GM19238 (cell line): ENCODE measurements at regions not wholly inside any gene's neighbourhood (a gene's known extent, or its start where the extent isn't known, plus 50 kb on each side); places are given as distances from the start of the nearest gene placed in this dataset.

ENCODE experiments used
- DNase-seq: peaks from one replicate; pipeline ENCODE4 v3.0.0; 2011; ENCODE audit warnings: low spot score; ENCODE audit not compliant: insufficient read length

DNA sequence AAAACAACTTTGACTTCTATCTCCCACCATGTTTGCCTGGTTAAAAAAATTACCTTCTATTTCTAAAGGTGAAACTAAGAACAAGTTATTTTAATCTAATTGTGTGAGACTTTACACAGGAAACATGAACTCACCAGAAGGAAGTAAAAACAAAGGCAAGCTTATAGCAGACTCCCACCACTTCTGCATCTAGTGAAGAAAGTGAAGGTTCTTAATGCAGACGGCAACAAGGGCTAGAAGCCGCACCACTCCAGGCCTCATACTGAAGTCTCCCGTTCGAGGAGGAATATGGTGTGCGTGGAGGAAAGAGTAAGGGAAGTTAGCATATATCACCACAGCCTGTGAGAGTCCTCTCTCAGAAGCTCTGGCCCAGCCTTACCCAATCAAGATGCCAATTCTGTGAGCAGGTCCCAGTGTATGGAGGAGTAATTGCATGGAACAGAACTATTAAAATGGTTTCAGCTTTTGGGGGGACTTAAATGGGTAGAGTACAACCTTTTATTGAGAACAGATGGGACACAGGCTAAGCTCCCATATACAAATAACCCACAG lies 958.7 kb downstream of the BCL11A start:
- no peak for DNase-seq

GRCh38 chr2:59590798-59591197 lies 962.7 kb downstream of the BCL11A start:
- no peak for DNase-seq

DNA sequence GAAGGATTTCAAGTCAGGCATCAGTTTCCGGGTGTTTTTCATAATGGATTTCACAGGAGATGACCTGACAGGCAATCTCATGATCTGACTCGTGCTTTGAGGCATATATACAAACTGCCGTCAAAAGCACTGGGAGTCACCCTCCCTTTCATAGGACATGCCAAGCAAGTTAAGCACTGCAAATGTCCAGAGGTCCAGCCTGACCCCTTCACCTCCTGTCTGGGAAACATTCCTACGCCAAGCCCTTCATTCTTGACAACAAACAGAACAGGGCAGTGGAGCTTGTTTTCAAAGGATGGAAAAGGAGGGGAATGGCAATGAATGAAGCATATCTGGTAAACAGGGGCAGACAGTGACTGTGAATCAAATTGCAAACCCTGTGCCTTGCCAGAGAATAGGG lies 963.6 kb downstream of the BCL11A start:
- no peak for DNase-seq

DNA sequence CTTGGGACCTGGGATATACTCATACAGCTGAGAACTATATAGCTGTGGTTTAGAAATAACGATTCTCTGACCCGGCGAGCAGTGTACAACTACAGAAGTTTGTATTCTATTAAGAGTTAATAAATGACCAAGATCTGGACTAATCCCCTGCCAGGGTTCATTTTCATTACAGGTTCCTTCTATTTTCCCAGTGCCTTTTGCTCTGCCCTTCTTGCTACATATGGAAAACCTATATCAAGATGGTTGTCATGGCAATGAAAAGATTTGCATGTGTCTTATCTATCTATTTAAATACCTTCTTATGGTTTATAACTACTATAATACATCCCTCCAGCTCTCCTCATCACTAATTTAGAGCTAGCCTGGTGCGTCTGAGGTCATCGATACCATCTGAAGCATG lies 965.2 kb downstream of the BCL11A start:
- no peak for DNase-seq

GRCh38 chr2:59586176-59586575 lies 967.3 kb downstream of the BCL11A start:
- DNase-seq: no peak

DNA sequence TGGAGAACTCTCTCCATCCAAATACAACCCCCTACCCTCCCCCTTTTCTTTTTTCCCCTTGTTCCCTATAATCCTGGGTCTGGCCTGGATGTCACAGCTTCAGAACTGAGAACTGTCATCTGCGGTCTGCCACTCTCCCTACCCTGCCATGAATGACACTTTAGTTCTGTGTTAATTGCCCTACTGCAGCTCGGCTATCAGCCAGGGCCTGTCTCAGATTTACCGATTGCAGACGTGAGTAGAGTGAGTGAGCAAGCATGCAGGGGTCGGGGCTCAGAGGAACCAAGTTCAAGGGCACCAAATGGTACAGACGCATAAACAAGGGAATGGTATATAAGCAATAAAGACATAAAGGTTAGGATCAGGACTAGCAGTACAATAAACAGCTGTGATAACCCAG lies 967.8 kb downstream of the BCL11A start:
- no peak for DNase-seq

DNA sequence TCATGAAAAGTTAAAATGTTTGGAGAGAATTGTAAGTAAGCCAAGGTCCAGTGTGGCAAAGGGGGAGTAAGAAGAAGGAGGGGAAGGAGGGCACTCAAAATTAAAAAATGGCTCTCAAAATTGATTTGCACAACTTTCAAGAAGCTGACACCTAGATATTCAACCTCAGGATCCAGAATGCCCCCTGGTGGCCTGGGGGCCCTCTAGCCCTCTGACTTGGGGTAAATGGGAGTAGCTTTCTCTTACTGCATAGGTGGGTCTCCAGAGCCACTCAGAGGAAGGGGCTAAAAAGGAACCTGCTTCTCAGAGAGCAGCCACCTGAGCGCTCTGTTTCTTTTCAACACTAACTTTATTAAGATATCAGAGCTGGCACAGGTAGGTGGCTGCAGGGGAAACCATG lies 968.5 kb downstream of the BCL11A start:
- DNase-seq: no peak

DNA sequence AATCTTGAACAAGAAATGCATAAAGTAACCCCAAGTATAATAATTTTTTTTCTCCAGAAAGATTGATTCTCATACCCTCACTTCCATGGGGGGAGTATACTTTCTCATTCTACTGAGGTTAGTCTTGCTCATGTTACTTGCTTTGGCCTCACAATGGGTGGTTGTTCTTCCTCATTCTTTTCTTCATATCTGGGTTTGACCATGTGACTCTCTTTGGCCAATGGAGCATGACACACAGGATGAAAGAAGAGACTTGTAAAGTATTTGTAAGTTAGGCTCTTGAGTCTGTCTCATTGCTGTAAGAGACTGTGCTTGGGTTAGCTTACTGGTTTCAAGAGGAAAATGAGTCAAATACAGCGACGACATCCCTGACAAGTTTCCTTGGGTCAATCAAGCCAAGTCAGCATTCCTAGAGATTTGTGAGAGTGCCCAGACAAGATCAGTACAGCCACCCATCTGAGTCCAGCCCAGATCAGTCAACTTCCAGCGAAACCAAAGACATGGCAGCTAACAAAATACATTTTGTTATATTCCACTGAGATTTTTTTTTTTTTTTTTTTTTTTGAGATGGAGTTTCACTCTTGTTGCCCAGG lies 970.2 kb downstream of the BCL11A start:
- DNase-seq: no peak

GRCh38 chr2:59578349-59578748 lies 975.1 kb downstream of the BCL11A start:
- DNase-seq: no peak

DNA sequence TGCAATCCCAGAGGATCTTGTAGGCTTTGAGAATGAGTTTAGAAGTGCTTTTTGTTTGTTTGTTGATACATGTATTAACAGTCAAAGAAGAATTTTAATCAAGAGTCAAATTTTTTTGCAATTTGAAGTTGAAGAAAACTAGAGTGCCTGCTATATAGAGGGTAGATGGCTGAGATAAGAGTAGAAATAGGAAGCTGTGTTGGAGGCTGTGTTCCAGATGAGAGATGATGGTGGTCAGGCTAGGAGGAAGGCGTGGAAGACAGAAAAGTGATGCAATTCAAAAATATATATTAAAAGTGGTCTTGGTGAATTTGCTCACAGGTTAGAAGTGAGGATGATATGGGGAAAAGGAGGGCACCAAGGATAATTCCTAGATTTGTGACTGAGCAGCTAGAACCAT lies 978.3 kb downstream of the BCL11A start:
- no peak for DNase-seq

- no peak for DNase-seq
These were observed 981.2 kb downstream of the BCL11A start for GRCh38 chr2:59572227-59572626.

DNA sequence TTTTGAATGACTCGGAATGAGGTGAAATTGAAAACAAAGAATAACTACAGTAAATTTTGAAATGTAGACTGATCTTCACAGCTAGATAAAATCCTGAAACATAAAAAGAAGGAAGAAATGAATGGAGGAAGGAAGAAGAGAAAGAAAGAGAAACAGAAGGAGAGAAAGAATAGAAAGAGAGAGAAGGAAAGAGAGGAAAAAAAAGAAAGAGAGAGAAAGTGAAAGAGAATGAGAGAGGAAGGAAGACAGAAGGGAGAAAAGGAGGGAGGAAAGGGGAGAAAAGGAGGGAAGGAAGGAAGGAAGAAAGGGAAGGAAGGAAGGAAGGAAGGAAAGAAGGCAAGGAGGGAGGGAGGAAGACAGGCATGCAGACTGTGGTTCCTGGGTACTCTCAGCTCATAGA lies 982.6 kb downstream of the BCL11A start:
- DNase-seq: no peak

DNA sequence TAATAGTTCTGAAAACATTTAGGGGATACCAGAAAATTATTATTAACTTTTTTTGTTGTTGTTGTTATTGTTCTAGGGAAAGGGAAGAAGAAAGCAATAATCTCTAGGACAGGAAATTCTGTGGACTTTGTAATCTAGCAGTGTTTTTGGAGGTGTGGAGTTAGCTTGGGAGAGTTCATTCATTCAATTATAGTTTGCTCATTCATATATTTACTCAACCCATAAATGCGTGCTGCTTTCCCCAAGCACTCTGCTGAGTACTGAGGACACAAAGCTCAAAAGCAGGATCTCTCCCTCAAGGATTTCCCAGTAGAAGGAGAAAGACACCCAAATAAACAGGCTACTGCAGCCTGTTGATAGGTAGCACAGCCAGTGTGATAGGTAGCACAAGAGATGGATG lies 984.3 kb downstream of the BCL11A start:
- no peak for DNase-seq

DNA sequence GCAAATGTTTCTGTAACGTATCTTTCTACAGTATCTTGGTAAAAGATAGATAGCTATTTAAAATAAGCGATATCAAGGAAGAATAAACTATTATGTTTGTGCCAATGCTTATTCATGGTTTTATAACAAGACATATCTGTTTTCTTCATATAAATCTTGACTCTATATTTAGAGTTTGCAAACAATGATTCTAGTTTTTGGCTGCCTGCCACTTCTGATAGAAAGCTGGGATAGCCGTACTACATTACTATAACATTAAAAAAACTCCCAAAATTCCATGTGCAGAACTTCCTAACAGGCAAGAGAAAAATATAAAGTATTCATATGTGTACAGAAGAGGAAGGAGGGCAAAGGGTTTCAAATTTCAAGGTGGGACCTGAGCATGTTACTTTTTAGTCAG lies 985.0 kb downstream of the BCL11A start:
- no peak for DNase-seq

GRCh38 chr2:59567151-59567550 lies 986.3 kb downstream of the BCL11A start:
- DNase-seq: no peak

DNA sequence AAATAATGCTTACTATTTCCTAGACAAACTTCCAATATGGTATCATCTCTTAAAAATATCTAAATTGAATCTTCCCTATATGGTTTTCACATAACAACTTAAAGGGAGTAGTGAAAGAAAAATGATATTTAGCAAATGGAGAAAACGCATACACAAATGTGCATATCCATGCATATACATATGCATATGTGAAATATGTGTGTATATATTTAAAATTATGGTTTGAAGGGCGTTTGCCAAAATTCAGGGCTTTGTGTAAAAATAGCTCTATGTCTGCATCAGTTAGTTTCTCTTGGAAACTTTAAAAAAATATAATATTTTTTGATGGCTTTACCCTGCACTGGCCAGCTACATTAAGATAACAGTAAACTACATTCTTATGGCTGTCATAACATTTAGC lies 986.7 kb downstream of the BCL11A start:
- DNase-seq: no peak

DNA sequence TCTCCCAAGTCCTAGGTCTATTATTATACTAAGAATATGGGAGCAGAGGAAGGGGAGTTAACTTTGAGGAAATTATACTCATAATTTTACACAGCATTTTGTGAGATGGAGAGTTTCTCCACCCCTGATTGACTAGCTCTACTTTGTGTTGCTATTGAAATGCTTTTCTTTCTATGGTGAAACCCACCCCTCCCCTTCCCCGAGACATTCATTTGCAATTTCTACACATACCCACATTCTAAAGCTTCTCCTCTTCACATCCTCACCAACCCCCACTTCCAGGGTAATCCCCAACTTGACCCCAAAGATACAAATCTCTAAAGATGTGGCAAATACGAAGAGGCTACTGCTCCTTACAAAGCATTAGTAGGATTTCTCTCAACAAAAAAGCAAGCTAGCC lies 992.2 kb downstream of the BCL11A start:
- DNase-seq: no peak

- no peak for DNase-seq
These were observed 992.7 kb downstream of the BCL11A start for GRCh38 chr2:59560769-59561168.

GRCh38 chr2:59540864-59541263 lies 1012.6 kb downstream of the BCL11A start:
- no peak for DNase-seq

- no peak for DNase-seq
These were observed 1015.0 kb downstream of the BCL11A start for GRCh38 chr2:59538398-59538911.

DNA sequence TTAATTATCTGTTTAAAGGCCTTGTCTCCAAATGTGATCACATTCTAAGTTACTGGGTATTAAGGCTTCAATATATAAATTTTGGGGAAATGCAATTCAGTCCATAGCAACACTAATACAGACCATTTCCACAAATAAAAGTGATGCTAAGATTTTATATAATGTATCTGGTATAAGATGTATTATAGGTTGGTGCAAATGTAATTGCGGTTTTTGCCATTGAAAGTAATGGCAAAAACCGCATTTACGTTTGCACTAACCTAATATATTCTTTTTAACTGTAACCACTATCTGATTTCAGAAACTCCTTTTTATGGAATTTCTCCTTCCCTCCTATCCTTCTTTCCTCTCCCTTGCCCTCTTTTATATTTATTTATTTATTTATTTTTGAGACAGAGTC lies 1020.6 kb downstream of the BCL11A start:
- DNase-seq: no peak

DNA sequence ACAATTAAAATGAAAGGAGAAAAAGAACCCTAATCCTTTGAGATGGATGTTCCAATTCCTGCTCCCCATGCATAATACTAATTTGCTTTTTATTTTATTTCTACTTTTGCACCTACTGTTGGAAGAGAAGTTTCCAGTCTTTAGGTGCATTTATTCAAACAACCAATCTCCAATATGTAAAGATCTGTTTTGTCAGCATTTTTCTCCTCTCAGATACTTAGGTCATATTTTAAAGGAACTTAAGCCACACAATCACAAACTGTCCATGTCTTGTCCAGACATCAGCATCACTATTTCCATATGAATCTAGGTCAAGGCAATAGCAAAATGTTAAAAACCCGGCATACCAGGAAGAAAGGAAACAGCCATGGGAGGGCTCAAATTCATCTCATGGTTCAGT lies 1023.2 kb downstream of the BCL11A start:
- DNase-seq: no peak

- no peak for DNase-seq
These were observed 1023.7 kb downstream of the BCL11A start for GRCh38 chr2:59529726-59530125.

DNA sequence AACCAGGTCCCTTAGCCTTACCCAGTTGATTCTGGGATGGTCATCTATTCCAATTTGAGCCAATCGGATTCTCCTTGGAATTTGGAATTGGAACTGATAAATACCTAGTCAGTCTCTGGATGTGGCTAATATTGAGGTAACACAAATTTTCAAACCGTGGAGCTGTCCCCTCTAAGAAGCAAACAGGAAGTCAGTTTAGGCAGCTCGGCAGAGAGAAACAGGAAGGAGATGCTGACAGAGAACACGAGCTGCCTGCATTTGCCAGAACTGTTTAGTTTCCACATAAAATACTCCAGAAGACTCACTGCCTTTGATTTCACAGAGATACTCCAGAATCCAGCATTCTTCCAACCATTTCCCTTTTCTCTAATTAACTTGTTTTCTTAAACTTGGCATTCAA lies 1024.9 kb downstream of the BCL11A start:
- no peak for DNase-seq
